GM12878 (cell line): ENCODE measurements at regions not wholly inside any gene's neighbourhood (a gene's known extent, or its start where the extent isn't known, plus 50 kb on each side); places are given as distances from the start of the nearest gene placed in this dataset.

Source experiments
- ATAC-seq: fragments of 200-7000 bp; cut with Tn5 transposase; 3 replicates; pipeline ENCODE4 v1.9.1; 2020; ENCODE audit warnings: mild to moderate bottlenecking, moderate library complexity
- BruUV-seq: library from RNA; stranded (reverse); fragments of 400-500 nt; replicated peaks from 2 replicates; lab custom pipeline; 2021; lab: Mats Ljungman, UMichigan
- CTCF ChIA-PET: fragments of 300-600 bp; sonication (Branson Sonifier 250); formaldehyde crosslinking; extraction: SDS; loops from one replicate; lab custom pipeline; 2021; ENCODE audit warnings: inconsistent platforms; lab: Yijun Ruan, JAX
- POLR2A ChIA-PET: fragments of 350-600 bp; formaldehyde crosslinking; extraction: SDS; loops from one replicate; lab custom pipeline; 2021; ENCODE audit warnings: inconsistent platforms; lab: Charles Lee
- RAD21 ChIA-PET: fragments of 300-600 bp; sonication (Branson Sonifier 250); formaldehyde crosslinking; loops from one replicate; lab custom pipeline; 2023; ENCODE audit warnings: antibody characterized with exemption; ENCODE audit not compliant: unreplicated experiment; lab: Charles Lee
- SMC1A ChIA-PET: fragments of 300-600 bp; sonication (Branson Sonifier 250); formaldehyde crosslinking; loops from one replicate; lab custom pipeline; 2023; ENCODE audit not compliant: unreplicated experiment, uncharacterized antibody; lab: Charles Lee
- DNase-seq: peaks from one replicate; pipeline ENCODE4 v3.0.0-alpha.2; 2011; ENCODE audit warnings: low read depth, low spot score
- FAIRE-seq: peaks from 3 replicates; lab custom pipeline; 2011; peaks lifted over from hg19 to GRCh38; lab: Jason Lieb, UNC
- H2AFZ ChIP-seq: 2 replicates; pipeline ENCODE4 v1.6.0; 2011; ENCODE audit warnings: low read depth, low read length, control low read depth; ENCODE audit not compliant: control insufficient read depth
- H3K27ac ChIP-seq: 2 replicates; pipeline ENCODE4 v1.5.1; 2011; ENCODE audit warnings: control low read depth; ENCODE audit not compliant: control insufficient read depth, insufficient read depth
- H3K27me3 ChIP-seq, 2 experiments: replicated peaks in 1 of 2; 2 replicates each; pipeline versions ENCODE4 v1.6.0 to v1.6.1; 2011; ENCODE audit warnings: low read length in 1 of 2; ENCODE audit not compliant: control insufficient read depth in 2 of 2, insufficient read depth in 2 of 2
- H3K36me3 ChIP-seq, 2 experiments: 2 replicates each; pipeline ENCODE4 v1.5.1; 2011; ENCODE audit warnings: low read length in 1 of 2; ENCODE audit not compliant: control insufficient read depth in 2 of 2, insufficient read depth in 2 of 2
- H3K4me1 ChIP-seq: 2 replicates; pipeline ENCODE4 v1.6.1; 2011; ENCODE audit warnings: mild to moderate bottlenecking, low read length, moderate library complexity, mixed read lengths; ENCODE audit not compliant: control insufficient read depth, insufficient read depth
- H3K4me2 ChIP-seq: 2 replicates; pipeline ENCODE4 v1.6.0; 2011; ENCODE audit warnings: control low read depth; ENCODE audit not compliant: control insufficient read depth, insufficient read depth
- H3K4me3 ChIP-seq: fragments of 200-600 bp; sonication (generic); 2 replicates; pipeline ENCODE4 v1.5.1; 2016
- H3K79me2 ChIP-seq: 2 replicates; pipeline ENCODE4 v1.6.0; 2011; ENCODE audit warnings: low read length; ENCODE audit not compliant: control insufficient read depth, insufficient read depth
- H3K9ac ChIP-seq: 2 replicates; pipeline ENCODE4 v1.8.0; 2011; ENCODE audit warnings: low read length, control low read depth, mixed read lengths; ENCODE audit not compliant: control insufficient read depth, insufficient read depth
- H3K9me3 ChIP-seq: replicated peaks from 3 replicates; pipeline ENCODE4 v1.5.1; 2011; ENCODE audit warnings: mild to moderate bottlenecking, low read length; ENCODE audit not compliant: control insufficient read depth, insufficient read depth
- H4K20me1 ChIP-seq: 2 replicates; pipeline ENCODE4 v1.6.0; 2011; ENCODE audit not compliant: control insufficient read depth, insufficient read depth
- BRCA1 ChIP-seq: IDR thresholded peaks from 2 replicates; pipeline ENCODE4 v1.6.1; 2011; ENCODE audit warnings: low read depth, low read length, improper control_type of control experiment
- CBX3 ChIP-seq: fragments of 200-600 bp; sonication (generic); IDR thresholded peaks from 2 replicates; pipeline ENCODE4 v1.6.1; 2016; ENCODE audit warnings: low read depth, borderline replicate concordance
- CHD2 ChIP-seq: IDR thresholded peaks from 2 replicates; pipeline ENCODE4 v1.6.1; 2011; ENCODE audit warnings: low read depth, low read length, improper control_type of control experiment, borderline replicate concordance
- DPF2 ChIP-seq: fragments of 450-650 bp; IDR thresholded peaks from 2 replicates; pipeline ENCODE4 v1.6.1; 2017; ENCODE audit warnings: mild to moderate bottlenecking
- EED ChIP-seq: sonication (generic); IDR thresholded peaks from 2 replicates; pipeline ENCODE4 v1.6.1; 2016; ENCODE audit warnings: antibody characterized with exemption, low read depth
- EZH2 ChIP-seq: IDR thresholded peaks from 2 replicates; pipeline ENCODE4 v1.6.1; 2012; ENCODE audit warnings: low read depth, mild to moderate bottlenecking, control low read depth, inconsistent platforms, low read length, borderline replicate concordance; ENCODE audit not compliant: control insufficient read depth
- HSF1 ChIP-seq: fragments of 150-350 bp; IDR thresholded peaks from 2 replicates; pipeline ENCODE4 v1.6.1; 2014; ENCODE audit warnings: mild to moderate bottlenecking, low read depth, low read length
- IKZF1 ChIP-seq: fragments of 450-650 bp; conservative IDR thresholded peaks from 2 replicates; pipeline ENCODE4 v1.6.1; 2017; ENCODE audit warnings: antibody characterized with exemption, mild to moderate bottlenecking
- JUNB ChIP-seq: IDR thresholded peaks from 2 replicates; pipeline ENCODE4 v1.6.1; 2016; ENCODE audit warnings: antibody characterized with exemption, mild to moderate bottlenecking
- MEF2B ChIP-seq: fragments of 450-650 bp; IDR thresholded peaks from 2 replicates; pipeline ENCODE4 v1.6.1; 2018; ENCODE audit warnings: mild to moderate bottlenecking, moderate library complexity; ENCODE audit not compliant: partially characterized antibody, poor library complexity, severe bottlenecking
- NR2F1 ChIP-seq: fragments of 450-650 bp; conservative IDR thresholded peaks from 2 replicates; pipeline ENCODE4 v1.6.1; 2017; ENCODE audit warnings: mild to moderate bottlenecking
- POU2F2 ChIP-seq: IDR thresholded peaks from 3 replicates; pipeline ENCODE4 v1.6.1; 2011; ENCODE audit warnings: low read depth, mild to moderate bottlenecking, low read length, borderline replicate concordance
- RAD21 ChIP-seq: IDR thresholded peaks from 2 replicates; pipeline ENCODE4 v1.6.1; 2011; ENCODE audit warnings: mild to moderate bottlenecking, low read depth, low read length, moderate library complexity; ENCODE audit not compliant: insufficient read depth
- RBBP5 ChIP-seq: fragments of 200-600 bp; sonication (generic); conservative IDR thresholded peaks from 2 replicates; pipeline ENCODE4 v1.6.1; 2016
- RCOR1 ChIP-seq: conservative IDR thresholded peaks from 2 replicates; pipeline ENCODE4 v1.6.1; 2012; ENCODE audit warnings: low read depth, low read length, improper control_type of control experiment
- SMARCA5 ChIP-seq: fragments of 450-650 bp; IDR thresholded peaks from 2 replicates; pipeline ENCODE4 v1.6.1; 2017; ENCODE audit warnings: mild to moderate bottlenecking
- SP1 ChIP-seq: IDR thresholded peaks from one replicate; pipeline ENCODE4 v1.6.1; 2011; ENCODE audit warnings: low read depth, low read length
- ZZZ3 ChIP-seq: IDR thresholded peaks from 2 replicates; pipeline ENCODE4 v1.6.1; 2011; ENCODE audit warnings: low read depth; ENCODE audit not compliant: control insufficient read depth, insufficient read length
- WGBS: methylation state at CpG from one replicate; pipeline ENCODE4 v1.1.6; 2016; ENCODE audit warnings: low lambda C conversion rate; ENCODE audit not compliant: insufficient replicate concordance, insufficient coverage; ENCODE audit errors: missing lambda C conversion rate; 5-methylcytosine and 5-hydroxymethylcytosine counted together
- in situ Hi-C: fragments of 300-500 bp; cut with MboI; formaldehyde crosslinking; loops from 9 replicates; pipeline ENCODE4 v1.14.3; 2018; ENCODE audit warnings: mixed read lengths
- intact Hi-C: fragments of 100-400 bp; cut with micrococcal nuclease; formaldehyde crosslinking; loops from one replicate; pipeline ENCODE4 v1.14.2; 2022; ENCODE audit not compliant: unreplicated experiment
- TF ChIP-seq, protein P1 (sequence below): IDR thresholded peaks from 2 replicates; pipeline ENCODE4 v1.6.1; 2011; ENCODE audit warnings: mild to moderate bottlenecking, low read depth, low read length, moderate library complexity; ENCODE audit not compliant: insufficient replicate concordance

- RAD21 ChIA-PET = no interaction called here
- FAIRE-seq (no peak), DNase-seq (no peak), ATAC-seq (no peak)
- no peaks in the 10 kb centered on the region for H3K27me3 ChIP-seq
- peaks cover 4% of the 10 kb centered on the region for H3K4me1 ChIP-seq
- H3K27ac ChIP-seq = no peak overlapping the region
- no peaks in the 10 kb centered on the region for H3K9me3 ChIP-seq
- no peak overlapping the region for H3K4me3 ChIP-seq
- SMC1A ChIA-PET = no interaction called here
- intact Hi-C loops (no loop called here), in situ Hi-C loops (no loop called here)
- TF ChIP-seq DPF2 (no peak), EED (no peak), RAD21 (no peak), SMARCA5 (no peak), RBBP5 (no peak), CHD2 (no peak), NR2F1 (no peak), HSF1 (no peak), SP1 (no peak), BRCA1 (no peak), RCOR1 (no peak), POU2F2 (no peak), EZH2 (no peak), IKZF1 (no peak), JUNB (no peak), MEF2B (no peak), ZZZ3 (no peak), CBX3 (no peak)
- TF ChIP-seq, protein P1, sequence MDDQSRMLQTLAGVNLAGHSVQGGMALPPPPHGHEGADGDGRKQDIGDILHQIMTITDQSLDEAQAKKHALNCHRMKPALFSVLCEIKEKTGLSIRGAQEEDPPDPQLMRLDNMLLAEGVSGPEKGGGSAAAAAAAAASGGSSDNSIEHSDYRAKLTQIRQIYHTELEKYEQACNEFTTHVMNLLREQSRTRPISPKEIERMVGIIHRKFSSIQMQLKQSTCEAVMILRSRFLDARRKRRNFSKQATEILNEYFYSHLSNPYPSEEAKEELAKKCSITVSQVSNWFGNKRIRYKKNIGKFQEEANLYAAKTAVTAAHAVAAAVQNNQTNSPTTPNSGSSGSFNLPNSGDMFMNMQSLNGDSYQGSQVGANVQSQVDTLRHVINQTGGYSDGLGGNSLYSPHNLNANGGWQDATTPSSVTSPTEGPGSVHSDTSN = no peak
- POLR2A ChIA-PET = no interaction called here
- H3K9ac ChIP-seq = no peak overlapping the region
- H3K79me2 ChIP-seq = no peaks in the 10 kb centered on the region
- CTCF ChIA-PET = no interaction called here
- no TSS peak for BruUV-seq
- no peaks in the 10 kb centered on the region for H3K36me3 ChIP-seq
- WGBS = 80% methylated on average over 5 of the region's 5 CpGs
- no peaks in the 10 kb centered on the region for H4K20me1 ChIP-seq
- H2AFZ ChIP-seq = no peak overlapping the region
- no peak overlapping the region for H3K4me2 ChIP-seq
Observed at GRCh38 chr1:84086189-84086588, 57.9 kb upstream of the PRKACB start.
